ENCODE measurements at regions not wholly inside any gene's neighbourhood (a gene's known extent, or its start where the extent isn't known, plus 50 kb on each side); places are given as distances from the start of the nearest gene placed in this dataset.

- DNase-seq (ENCODE audit: low read depth in 4 of 4, low spot score in 3 of 4), result no peak
Observed at GRCh38 chr5:173741087-173741486, 124.6 kb upstream of the BOD1 start.

- DNase-seq (ENCODE audit: low read depth in 4 of 4, low spot score in 3 of 4), result no peak
Observed at GRCh38 chr5:173741729-173742431, 125.4 kb upstream of the BOD1 start.

- no peak for DNase-seq (ENCODE audit: low read depth in 4 of 4, low spot score in 3 of 4)
Observed at GRCh38 chr5:173742432-173742816, 126.0 kb upstream of the BOD1 start.

- no peak for DNase-seq (ENCODE audit: low read depth in 4 of 4, low spot score in 3 of 4)
Observed at GRCh38 chr5:173743641-173744343, 127.3 kb upstream of the BOD1 start.

- no peak for DNase-seq (ENCODE audit: low read depth in 4 of 4, low spot score in 3 of 4)
Observed at GRCh38 chr5:173744551-173744950, 128.1 kb upstream of the BOD1 start.

GRCh38 chr5:173745123-173745522 lies 128.7 kb upstream of the BOD1 start:
- DNase-seq (ENCODE audit: low read depth in 4 of 4, low spot score in 3 of 4), result no peak

GRCh38 chr5:173745557-173745956 lies 129.1 kb upstream of the BOD1 start:
- no peak for DNase-seq (ENCODE audit: low read depth in 4 of 4, low spot score in 3 of 4)

- no peak for DNase-seq (ENCODE audit: low read depth in 4 of 4, low spot score in 3 of 4)
Observed at GRCh38 chr5:173746047-173746646, 129.7 kb upstream of the BOD1 start.

GRCh38 chr5:173747876-173748275 lies 131.4 kb upstream of the BOD1 start:
- DNase-seq (ENCODE audit: low read depth in 4 of 4, low spot score in 3 of 4), result no peak

- no peak for DNase-seq (ENCODE audit: low read depth in 4 of 4, low spot score in 3 of 4)
Observed at GRCh38 chr5:173750538-173751265, 134.3 kb upstream of the BOD1 start.

GRCh38 chr5:173751266-173751600 lies 134.8 kb upstream of the BOD1 start:
- no peak for DNase-seq (ENCODE audit: low read depth in 4 of 4, low spot score in 3 of 4)

GRCh38 chr5:173752653-173753052 lies 135.5 kb upstream of the CPEB4 start:
- DNase-seq (ENCODE audit: low read depth in 4 of 4, low spot score in 3 of 4), result no peak

- peak in 1 of 4 donors; percentile 59 for DNase-seq (ENCODE audit: low read depth in 4 of 4, low spot score in 3 of 4)
Observed at GRCh38 chr5:173753307-173754168, 134.6 kb upstream of the CPEB4 start.

GRCh38 chr5:173755319-173755718 lies 132.8 kb upstream of the CPEB4 start:
- no peak for DNase-seq (ENCODE audit: low read depth in 4 of 4, low spot score in 3 of 4)

GRCh38 chr5:173757403-173758209 lies 130.5 kb upstream of the CPEB4 start:
- no peak for DNase-seq (ENCODE audit: low read depth in 4 of 4, low spot score in 3 of 4)

GRCh38 chr5:173758676-173759075 lies 129.5 kb upstream of the CPEB4 start:
- DNase-seq (ENCODE audit: low read depth in 4 of 4, low spot score in 3 of 4), result no peak

GRCh38 chr5:173759691-173760090 lies 128.5 kb upstream of the CPEB4 start:
- DNase-seq (ENCODE audit: low read depth in 4 of 4, low spot score in 3 of 4), result no peak

- no peak for DNase-seq (ENCODE audit: low read depth in 4 of 4, low spot score in 3 of 4)
Observed at GRCh38 chr5:173760461-173761177, 127.5 kb upstream of the CPEB4 start.

GRCh38 chr5:173761178-173761513 lies 127.0 kb upstream of the CPEB4 start:
- no peak for DNase-seq (ENCODE audit: low read depth in 4 of 4, low spot score in 3 of 4)
